HCT116 (cell line): ENCODE measurements at regions not wholly inside any gene's neighbourhood (a gene's known extent, or its start where the extent isn't known, plus 50 kb on each side); places are given as distances from the start of the nearest gene placed in this dataset.

ENCODE experiments used
- ATAC-seq: fragments of 200-7000 bp; cut with Tn5 transposase; 2 replicates; pipeline ENCODE4 v1.9.1; 2020; ENCODE audit warnings: mild to moderate bottlenecking, moderate library complexity
- BruUV-seq: library from RNA; stranded (reverse); fragments of 400-500 nt; replicated peaks from 2 replicates; lab custom pipeline; 2021; lab: Mats Ljungman, UMichigan
- CTCF ChIA-PET: fragments of 300-600 bp; sonication (Branson Sonifier 250); formaldehyde crosslinking; loops from one replicate; lab custom pipeline; 2021; ENCODE audit warnings: antibody characterized with exemption; lab: Charles Lee
- POLR2A ChIA-PET: fragments of 300-600, 350-600 bp; sonication (Branson Sonifier 250); formaldehyde crosslinking; loops from one replicate; lab custom pipeline; 2021; ENCODE audit warnings: antibody characterized with exemption; lab: Charles Lee
- RAD21 ChIA-PET, 2 experiments: fragments of 300-600 bp; sonication (Branson Sonifier 250); formaldehyde crosslinking; loops; one replicate each; lab custom pipeline; 2023; ENCODE audit warnings: low total read pairs in 2 of 2; ENCODE audit not compliant: uncharacterized antibody in 2 of 2, unreplicated experiment in 2 of 2, low non-redundant PET in 1 of 2; lab: Charles Lee
- DNase-seq: peaks from one replicate; pipeline ENCODE4 v3.0.0-alpha.2; 2010; ENCODE audit warnings: low read depth, low spot score
- H2AFZ ChIP-seq: fragments of 200-600 bp; shearing (Covaris generic), sonication (generic); 2 replicates; pipeline ENCODE4 v1.6.1; 2017; ENCODE audit warnings: low read depth, mixed run types, mixed read lengths, antibody characterized with exemption, low read length; ENCODE audit not compliant: poor library complexity, severe bottlenecking
- H3K27ac ChIP-seq: 2 replicates; pipeline ENCODE4 v1.5.1; 2012; ENCODE audit warnings: low read depth, low read length
- H3K27me3 ChIP-seq: fragments of 200-600 bp; sonication (generic); 2 replicates; pipeline ENCODE4 v1.6.1; 2016; ENCODE audit warnings: mixed run types, low read length, mixed read lengths; ENCODE audit not compliant: insufficient read depth
- H3K36me3 ChIP-seq, 2 experiments: fragments of 200-500 bp in 1 of 2; fragments of 200-600 bp in 1 of 2; sonication (Bioruptor generic) in 1 of 2; sonication (generic) in 1 of 2; 2 replicates each; pipeline versions ENCODE4 v1.5.1 to v1.6.1; 2014 to 2016; ENCODE audit warnings: low read length in 2 of 2, inconsistent platforms in 1 of 2, mixed read lengths in 1 of 2, mixed run types in 1 of 2; ENCODE audit not compliant: insufficient read depth in 2 of 2, control insufficient read depth in 1 of 2
- H3K4me1 ChIP-seq, 2 experiments: fragments of 200-600 bp in 1 of 2; sonication (generic) in 1 of 2; 2 replicates each; pipeline versions ENCODE4 v1.5.1 to v1.6.1; 2012 to 2017; ENCODE audit warnings: low read length in 2 of 2, inconsistent platforms in 1 of 2, mild to moderate bottlenecking in 1 of 2, mixed read lengths in 1 of 2, mixed run types in 1 of 2, moderate library complexity in 1 of 2; ENCODE audit not compliant: insufficient read depth in 2 of 2, control insufficient read depth in 1 of 2
- H3K4me2 ChIP-seq: fragments of 200-600 bp; sonication (generic); 2 replicates; pipeline ENCODE4 v1.6.1; 2017; ENCODE audit warnings: mixed run types, low read length, mixed read lengths
- H3K4me3 ChIP-seq, 2 experiments: fragments of 200-600 bp in 1 of 2; sonication (generic) in 1 of 2; replicated peaks in 1 of 2; 2 replicates each; pipeline ENCODE4 v1.5.1; 2011 to 2016; ENCODE audit warnings: low read length in 2 of 2, control low read depth in 1 of 2, low read depth in 1 of 2, mild to moderate bottlenecking in 1 of 2, mixed read lengths in 1 of 2, mixed run types in 1 of 2
- H3K79me2 ChIP-seq: fragments of 200-600 bp; sonication (generic); 2 replicates; pipeline ENCODE4 v1.6.1; 2017; ENCODE audit warnings: mild to moderate bottlenecking, mixed run types, low read length, moderate library complexity, mixed read lengths; ENCODE audit not compliant: insufficient read depth
- H3K9ac ChIP-seq: fragments of 200-600 bp; sonication (generic); 2 replicates; pipeline ENCODE4 v1.6.1; 2016; ENCODE audit warnings: low read length, mixed read lengths
- H3K9me2 ChIP-seq: fragments of 200-600 bp; sonication (generic), shearing (Covaris generic); 2 replicates; pipeline ENCODE4 v1.6.1; 2017; ENCODE audit warnings: mixed run types, mild to moderate bottlenecking, moderate library complexity; ENCODE audit not compliant: insufficient read depth
- H3K9me3 ChIP-seq, 2 experiments: fragments of 200-500 bp in 1 of 2; fragments of 200-600 bp in 1 of 2; sonication (Bioruptor generic) in 1 of 2; sonication (generic) in 1 of 2; 2 replicates each; pipeline ENCODE4 v1.6.1; 2014 to 2017; ENCODE audit warnings: low read length in 2 of 2, mixed read lengths in 2 of 2, inconsistent platforms in 1 of 2, low read depth in 1 of 2, mild to moderate bottlenecking in 1 of 2, mixed run types in 1 of 2, moderate library complexity in 1 of 2; ENCODE audit not compliant: control insufficient read depth in 1 of 2, insufficient read depth in 1 of 2
- H4K20me1 ChIP-seq: fragments of 200-600 bp; sonication (generic), shearing (Covaris generic); 2 replicates; pipeline ENCODE4 v1.6.1; 2017; ENCODE audit warnings: mixed run types, mild to moderate bottlenecking, moderate library complexity; ENCODE audit not compliant: insufficient read depth
- CBX3 ChIP-seq: IDR thresholded peaks from 2 replicates; pipeline ENCODE4 v1.6.1; 2012; ENCODE audit warnings: low read depth
- EGR1 ChIP-seq: IDR thresholded peaks from 2 replicates; pipeline ENCODE4 v1.6.1; 2012; ENCODE audit warnings: low read depth
- POLR2AphosphoS5 ChIP-seq: IDR thresholded peaks from 2 replicates; pipeline ENCODE4 v1.6.1; 2011; ENCODE audit warnings: mild to moderate bottlenecking, low read depth, low read length, moderate library complexity
- RAD21 ChIP-seq: IDR thresholded peaks from 2 replicates; pipeline ENCODE4 v1.6.1; 2012; ENCODE audit warnings: low read depth, mild to moderate bottlenecking
- SIN3A ChIP-seq: IDR thresholded peaks from 2 replicates; pipeline ENCODE4 v1.6.1; 2012; ENCODE audit warnings: low read depth
- SP1 ChIP-seq: IDR thresholded peaks from 2 replicates; pipeline ENCODE4 v1.6.1; 2012; ENCODE audit warnings: low read depth
- SRF ChIP-seq: IDR thresholded peaks from 2 replicates; pipeline ENCODE4 v1.6.1; 2012; ENCODE audit warnings: low read depth
- TCF7L2 ChIP-seq: IDR thresholded peaks from 2 replicates; pipeline ENCODE4 v1.7.0; 2011; ENCODE audit warnings: borderline replicate concordance, inconsistent platforms; ENCODE audit not compliant: insufficient read depth, insufficient read length; ENCODE audit errors: extremely low read depth
- YY1 ChIP-seq: IDR thresholded peaks from 2 replicates; pipeline ENCODE4 v1.6.1; 2011; ENCODE audit warnings: low read length, low read depth, moderate library complexity, mild to moderate bottlenecking; ENCODE audit not compliant: insufficient replicate concordance; ENCODE audit errors: extremely low read depth
- ZFX ChIP-seq: fragments of 450-650 bp; IDR thresholded peaks from 2 replicates; pipeline ENCODE4 v1.6.1; 2017
- intact Hi-C: fragments of 100-400 bp; cut with micrococcal nuclease; formaldehyde crosslinking; loops from 2 replicates; pipeline ENCODE4 v1.10.0; 2022
- TF ChIP-seq, protein P1 (sequence below): IDR thresholded peaks from 2 replicates; pipeline ENCODE4 v1.6.1; 2012; ENCODE audit warnings: low read depth
- TF ChIP-seq, protein P2 (sequence below), 3 experiments: fragments of 200-600 bp in 1 of 3; sonication (generic) in 1 of 3; IDR thresholded peaks in 2 of 3; conservative IDR thresholded peaks in 1 of 3; 2 replicates each; pipeline ENCODE4 v1.5.1; 2012 to 2017; ENCODE audit warnings: low read depth in 2 of 3, low read length in 2 of 3, antibody characterized with exemption in 1 of 3, borderline replicate concordance in 1 of 3, control low read depth in 1 of 3, mild to moderate bottlenecking in 1 of 3, mixed read lengths in 1 of 3, mixed run types in 1 of 3, moderate library complexity in 1 of 3; ENCODE audit not compliant: insufficient read depth in 1 of 3

DNA sequence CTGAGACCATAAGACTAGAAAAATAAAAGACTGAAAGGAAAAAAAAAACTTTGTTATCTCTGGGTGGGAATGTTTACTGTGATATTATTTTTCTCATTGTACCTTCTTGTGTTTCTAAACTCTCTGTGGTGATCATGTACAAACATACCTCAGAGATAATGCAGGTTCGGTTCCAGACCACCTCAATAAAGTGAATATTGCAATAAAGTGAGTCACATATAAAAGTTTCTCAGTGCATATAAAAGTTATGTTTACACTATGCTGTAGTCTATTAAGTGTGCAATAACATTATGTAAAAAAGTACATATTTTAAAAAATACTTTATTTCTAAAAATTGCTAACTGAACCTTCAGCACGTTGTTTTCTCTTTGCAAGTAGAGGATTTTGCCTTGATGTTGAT is 137.5 kb downstream of the CENPF start:
- Histone ChIP-seq H3K27me3 (no peaks in the 10 kb centered on the region), H2AFZ (no peak overlapping the region), H3K4me1 (no peaks in the 10 kb centered on the region), H3K9me3 (no peaks in the 10 kb centered on the region), H3K4me2 (no peak overlapping the region), H3K9ac (no peak overlapping the region), H3K27ac (no peak overlapping the region), H3K9me2 (no peaks in the 10 kb centered on the region), H3K4me3 (no peak overlapping the region), H4K20me1 (no peaks in the 10 kb centered on the region), H3K36me3 (no peaks in the 10 kb centered on the region), H3K79me2 (no peaks in the 10 kb centered on the region)
- ATAC-seq, result no peak
- intact Hi-C loops, result no loop called here
- ChIA-PET RAD21 (no interaction called here), CTCF (no interaction called here), POLR2A (no interaction called here)
- no peak for TF ChIP-seq SIN3A
- TF ChIP-seq, protein P1, sequence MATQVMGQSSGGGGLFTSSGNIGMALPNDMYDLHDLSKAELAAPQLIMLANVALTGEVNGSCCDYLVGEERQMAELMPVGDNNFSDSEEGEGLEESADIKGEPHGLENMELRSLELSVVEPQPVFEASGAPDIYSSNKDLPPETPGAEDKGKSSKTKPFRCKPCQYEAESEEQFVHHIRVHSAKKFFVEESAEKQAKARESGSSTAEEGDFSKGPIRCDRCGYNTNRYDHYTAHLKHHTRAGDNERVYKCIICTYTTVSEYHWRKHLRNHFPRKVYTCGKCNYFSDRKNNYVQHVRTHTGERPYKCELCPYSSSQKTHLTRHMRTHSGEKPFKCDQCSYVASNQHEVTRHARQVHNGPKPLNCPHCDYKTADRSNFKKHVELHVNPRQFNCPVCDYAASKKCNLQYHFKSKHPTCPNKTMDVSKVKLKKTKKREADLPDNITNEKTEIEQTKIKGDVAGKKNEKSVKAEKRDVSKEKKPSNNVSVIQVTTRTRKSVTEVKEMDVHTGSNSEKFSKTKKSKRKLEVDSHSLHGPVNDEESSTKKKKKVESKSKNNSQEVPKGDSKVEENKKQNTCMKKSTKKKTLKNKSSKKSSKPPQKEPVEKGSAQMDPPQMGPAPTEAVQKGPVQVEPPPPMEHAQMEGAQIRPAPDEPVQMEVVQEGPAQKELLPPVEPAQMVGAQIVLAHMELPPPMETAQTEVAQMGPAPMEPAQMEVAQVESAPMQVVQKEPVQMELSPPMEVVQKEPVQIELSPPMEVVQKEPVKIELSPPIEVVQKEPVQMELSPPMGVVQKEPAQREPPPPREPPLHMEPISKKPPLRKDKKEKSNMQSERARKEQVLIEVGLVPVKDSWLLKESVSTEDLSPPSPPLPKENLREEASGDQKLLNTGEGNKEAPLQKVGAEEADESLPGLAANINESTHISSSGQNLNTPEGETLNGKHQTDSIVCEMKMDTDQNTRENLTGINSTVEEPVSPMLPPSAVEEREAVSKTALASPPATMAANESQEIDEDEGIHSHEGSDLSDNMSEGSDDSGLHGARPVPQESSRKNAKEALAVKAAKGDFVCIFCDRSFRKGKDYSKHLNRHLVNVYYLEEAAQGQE, result no peak
- no peak for TF ChIP-seq RAD21
- TF ChIP-seq SP1, result no peak
- TF ChIP-seq CBX3, result no peak
- TF ChIP-seq SRF, result no peak
- no peak for TF ChIP-seq ZFX
- TF ChIP-seq TCF7L2, result no peak
- TF ChIP-seq EGR1, result no peak
- TF ChIP-seq, protein P2, sequence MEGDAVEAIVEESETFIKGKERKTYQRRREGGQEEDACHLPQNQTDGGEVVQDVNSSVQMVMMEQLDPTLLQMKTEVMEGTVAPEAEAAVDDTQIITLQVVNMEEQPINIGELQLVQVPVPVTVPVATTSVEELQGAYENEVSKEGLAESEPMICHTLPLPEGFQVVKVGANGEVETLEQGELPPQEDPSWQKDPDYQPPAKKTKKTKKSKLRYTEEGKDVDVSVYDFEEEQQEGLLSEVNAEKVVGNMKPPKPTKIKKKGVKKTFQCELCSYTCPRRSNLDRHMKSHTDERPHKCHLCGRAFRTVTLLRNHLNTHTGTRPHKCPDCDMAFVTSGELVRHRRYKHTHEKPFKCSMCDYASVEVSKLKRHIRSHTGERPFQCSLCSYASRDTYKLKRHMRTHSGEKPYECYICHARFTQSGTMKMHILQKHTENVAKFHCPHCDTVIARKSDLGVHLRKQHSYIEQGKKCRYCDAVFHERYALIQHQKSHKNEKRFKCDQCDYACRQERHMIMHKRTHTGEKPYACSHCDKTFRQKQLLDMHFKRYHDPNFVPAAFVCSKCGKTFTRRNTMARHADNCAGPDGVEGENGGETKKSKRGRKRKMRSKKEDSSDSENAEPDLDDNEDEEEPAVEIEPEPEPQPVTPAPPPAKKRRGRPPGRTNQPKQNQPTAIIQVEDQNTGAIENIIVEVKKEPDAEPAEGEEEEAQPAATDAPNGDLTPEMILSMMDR (IDR thresholded peaks at IDR 0.05 in 2 of 3, conservative IDR thresholded peaks at IDR 0.05 in 1 of 3; ENCODE audit: borderline replicate concordance in 1 of 3, insufficient read depth in 1 of 3, low read depth in 2 of 3, low read length in 2 of 3), result no peak
- TF ChIP-seq POLR2AphosphoS5, result no peak
- TF ChIP-seq YY1, result no peak
- no peak for DNase-seq
- no TSS peak for BruUV-seq
